NCI-H187 treated with DMSO at 0.1 percent for 48 hours (cell line): ENCODE measurements at regions not wholly inside any gene's neighbourhood (a gene's known extent, or its start where the extent isn't known, plus 50 kb on each side); places are given as distances from the start of the nearest gene placed in this dataset.

Experiments
- DNase-seq: peaks from one replicate; lab custom pipeline; 2025; lab: John Stamatoyannopoulos, UW

- DNase-seq, result no peak
Measured at GRCh38 chr1:98066911-98067310, 146.1 kb upstream of the DPYD start.

DNA sequence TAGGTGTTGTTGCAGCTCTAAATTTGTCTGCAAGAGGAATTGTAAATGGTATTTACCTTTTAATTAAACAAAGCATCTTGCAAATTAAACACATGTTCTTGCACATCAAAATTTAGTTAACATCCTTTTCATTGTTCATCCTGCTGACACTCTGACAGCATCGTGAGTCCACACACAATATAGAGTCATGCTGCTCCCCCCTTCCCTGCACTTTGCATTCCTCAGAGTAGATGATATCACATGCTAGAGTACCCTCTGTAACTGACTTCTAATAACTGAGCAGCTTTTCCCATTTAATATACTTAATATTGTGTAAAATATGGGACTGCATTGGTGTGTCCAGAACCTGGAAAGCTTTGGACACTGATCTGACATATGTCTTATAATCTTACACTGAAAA is 138.8 kb upstream of the DPYD start:
- DNase-seq, result no peak

DNA sequence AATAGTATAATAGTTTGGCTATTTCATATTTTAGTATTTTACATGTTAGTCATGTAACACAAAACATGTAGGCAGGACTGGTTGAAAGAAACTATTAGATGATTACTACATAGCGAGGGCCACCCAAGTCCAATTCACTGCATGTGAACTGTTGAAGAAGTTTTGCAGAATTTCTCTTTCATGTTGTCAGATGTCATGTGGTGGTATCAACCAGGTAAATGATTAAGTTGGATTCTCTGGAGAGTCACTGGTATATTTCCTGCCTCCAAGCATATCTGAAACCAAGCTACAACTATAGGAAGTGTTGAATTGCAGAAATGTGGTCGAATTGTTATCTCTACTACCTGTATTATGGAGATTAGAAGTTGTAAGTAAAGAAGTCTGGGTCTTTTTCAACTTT is 137.8 kb upstream of the DPYD start:
- no peak for DNase-seq

DNA sequence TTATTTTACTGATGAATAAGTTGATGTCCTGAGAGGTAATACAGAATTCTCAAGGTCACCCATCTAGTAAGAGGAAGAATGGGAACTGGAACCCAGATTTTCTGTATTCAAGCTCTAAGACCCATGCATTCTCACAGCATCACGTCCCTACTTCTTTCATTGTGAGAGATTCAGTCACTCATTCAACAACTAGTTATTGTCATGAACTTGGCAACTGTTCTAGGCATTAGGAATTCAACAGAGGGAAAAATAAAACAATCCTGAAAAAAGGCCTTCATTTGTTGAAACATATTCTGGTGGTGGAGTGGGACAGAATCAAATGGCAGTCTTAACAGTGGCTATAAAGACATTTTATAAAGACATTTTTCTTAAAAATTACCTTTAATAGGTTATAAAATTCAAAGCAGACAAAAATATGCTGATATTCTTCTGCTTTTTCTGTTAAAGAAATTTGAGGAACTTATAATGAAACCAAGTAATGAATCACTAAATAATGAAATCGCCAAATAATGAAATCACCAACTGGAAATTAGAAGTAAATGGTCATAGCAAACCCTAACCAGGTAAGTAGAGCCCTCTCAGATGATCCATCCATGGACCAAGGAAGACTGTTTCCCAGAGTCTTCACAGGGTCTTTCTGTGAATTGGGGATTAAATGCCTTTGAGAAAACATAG is 136.5 kb upstream of the DPYD start:
- no peak for DNase-seq

DNA sequence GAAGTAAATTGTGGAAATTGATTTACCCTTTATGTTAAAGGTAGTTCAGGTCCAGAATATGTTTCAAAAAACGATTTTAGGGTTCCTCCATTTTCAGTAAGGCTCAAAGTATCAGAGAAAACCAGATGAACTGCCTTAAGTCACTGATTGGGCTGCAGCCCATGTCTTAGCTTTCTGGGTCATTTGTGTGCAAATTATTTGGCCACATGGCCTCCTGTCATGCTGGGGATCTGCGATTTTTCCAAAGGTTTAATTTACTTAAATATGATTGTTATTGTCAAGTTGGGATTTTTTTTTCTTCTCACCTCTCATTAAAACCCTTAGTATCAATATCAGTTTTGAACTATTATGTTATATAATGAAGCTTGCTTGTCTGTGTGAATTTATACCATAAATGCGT is 135.9 kb upstream of the DPYD start:
- no peak for DNase-seq

DNA sequence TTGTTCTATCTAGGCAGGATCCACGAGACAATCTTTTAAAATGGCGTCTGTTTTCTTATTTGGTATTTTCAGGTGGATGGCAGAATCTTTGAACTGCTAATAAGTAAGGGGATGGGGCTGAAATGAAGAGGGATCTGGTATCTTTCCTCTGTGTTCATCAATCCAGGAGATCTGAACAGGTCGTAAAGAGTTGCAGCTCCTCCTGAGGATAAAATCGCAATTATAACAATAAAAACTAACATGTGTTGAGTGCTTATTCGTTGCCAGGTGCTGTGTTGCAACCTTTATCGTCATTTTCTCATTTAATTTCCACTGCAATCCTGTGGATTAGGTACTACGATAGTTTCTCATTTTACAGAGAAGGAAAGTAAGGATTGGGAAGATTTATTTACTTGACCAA is 134.6 kb upstream of the DPYD start:
- no peak for DNase-seq

GRCh38 chr1:98054786-98055185 is 134.0 kb upstream of the DPYD start:
- no peak for DNase-seq

GRCh38 chr1:98054367-98054701 is 133.5 kb upstream of the DPYD start:
- no peak for DNase-seq

DNA sequence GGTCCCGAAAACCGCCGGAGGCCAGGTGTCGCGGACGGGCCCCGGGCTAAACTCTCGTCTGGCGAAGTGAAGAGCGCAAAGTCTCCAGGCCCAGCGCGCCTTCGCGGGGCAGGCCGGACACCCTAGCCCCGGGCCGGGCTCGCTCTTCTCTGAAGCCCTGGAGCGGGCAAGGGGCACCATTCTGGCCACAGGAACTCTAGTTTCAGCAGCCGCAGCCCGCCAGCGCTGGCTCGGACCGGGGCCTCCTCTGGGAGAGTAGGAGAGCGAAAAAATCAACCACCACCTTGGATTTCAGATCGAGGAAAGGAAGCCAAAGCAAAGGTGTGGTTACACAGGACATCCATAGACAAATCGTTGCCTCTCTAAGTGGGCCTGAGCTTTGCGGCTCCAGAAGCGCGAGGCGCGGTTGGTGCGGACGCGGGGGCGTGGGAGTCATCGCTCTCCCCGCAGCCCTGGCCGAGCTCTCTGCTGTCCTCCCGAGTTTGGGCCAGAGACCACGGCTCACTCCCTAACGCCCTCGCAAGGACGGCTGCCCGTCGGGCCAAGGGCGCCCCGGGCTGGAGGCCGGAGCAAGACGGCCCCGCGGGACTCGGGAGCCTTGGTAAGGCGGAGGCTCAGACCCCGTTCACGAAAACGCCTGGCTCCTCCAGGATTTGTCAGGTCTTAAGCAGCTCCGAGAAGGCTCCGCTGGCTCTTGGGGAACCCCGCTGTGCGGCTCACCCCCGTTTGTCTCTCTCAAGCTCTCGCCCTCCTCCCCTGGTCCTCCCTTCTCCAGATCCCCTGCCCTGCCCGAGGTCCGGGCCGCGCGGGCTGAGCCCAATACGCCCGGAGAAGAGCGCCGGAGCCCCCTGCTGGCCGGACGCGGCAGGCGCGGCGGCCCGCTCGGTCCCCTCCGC is 132.9 kb upstream of the DPYD start:
- DNase-seq, result no peak

DNA sequence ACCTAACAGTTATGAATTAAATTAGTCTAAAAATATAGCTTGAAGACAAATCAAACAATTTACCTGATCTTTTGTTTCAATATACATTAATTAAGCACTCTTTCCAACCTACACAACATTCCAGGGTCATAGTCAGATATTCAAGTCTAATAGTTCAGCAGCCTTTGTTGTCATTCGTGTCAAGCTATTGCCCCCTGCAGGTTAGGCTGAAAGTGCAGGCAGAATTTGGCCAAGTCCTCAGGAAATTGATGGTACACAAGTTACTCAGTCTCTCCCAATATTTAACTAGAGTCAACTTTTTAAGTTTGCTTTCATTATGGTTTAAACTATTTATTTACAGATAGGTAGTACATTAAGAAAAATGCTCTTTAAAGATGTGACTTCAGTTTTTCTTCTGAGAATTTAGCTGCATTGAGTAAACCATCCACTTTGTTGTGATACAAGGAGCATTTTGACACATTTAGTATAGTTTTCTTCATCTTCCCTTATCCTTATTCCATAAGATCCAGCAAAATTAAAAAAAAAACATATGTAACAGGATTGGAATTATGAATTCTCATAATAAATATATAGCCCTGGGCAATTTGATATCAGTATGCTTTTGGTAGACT is 130.3 kb upstream of the DPYD start:
- peak; percentile 8 for DNase-seq

DNA sequence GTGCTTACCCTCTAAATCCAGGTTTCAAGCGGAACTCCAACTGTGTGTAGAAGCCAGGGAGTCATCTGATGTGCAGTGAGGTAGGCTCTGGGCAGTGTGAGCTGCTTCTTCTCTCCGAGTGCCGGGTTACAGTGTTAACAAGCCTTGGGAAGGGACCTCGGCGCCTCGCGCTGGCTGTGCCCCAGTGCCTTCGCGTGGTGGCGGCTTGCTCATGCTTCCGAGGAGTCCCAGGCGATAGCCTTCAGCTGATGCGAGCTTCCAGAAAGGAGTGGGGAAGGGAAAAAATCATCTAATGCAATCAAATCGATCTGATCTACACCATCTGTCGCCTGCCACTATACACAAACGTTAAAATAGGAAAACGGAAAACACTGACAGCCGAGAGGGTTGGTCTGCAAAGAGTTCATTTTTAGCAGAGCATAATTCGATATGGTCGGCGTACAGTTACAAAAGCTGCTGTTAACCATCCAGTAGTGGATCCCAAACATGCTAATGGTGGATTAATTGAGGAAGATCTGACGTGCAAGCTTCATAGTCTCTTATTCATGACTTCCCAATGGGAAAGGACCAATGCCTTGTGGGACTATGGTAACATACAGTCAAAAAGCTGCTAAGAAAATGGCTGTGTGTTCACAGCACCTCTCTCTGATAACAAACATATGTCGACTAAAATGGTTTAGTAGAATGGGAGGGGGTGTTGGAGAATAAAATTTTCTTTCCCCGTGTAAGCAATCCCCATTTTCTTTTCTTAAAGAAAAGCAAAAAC is 128.7 kb upstream of the DPYD start:
- DNase-seq, result no peak

DNA sequence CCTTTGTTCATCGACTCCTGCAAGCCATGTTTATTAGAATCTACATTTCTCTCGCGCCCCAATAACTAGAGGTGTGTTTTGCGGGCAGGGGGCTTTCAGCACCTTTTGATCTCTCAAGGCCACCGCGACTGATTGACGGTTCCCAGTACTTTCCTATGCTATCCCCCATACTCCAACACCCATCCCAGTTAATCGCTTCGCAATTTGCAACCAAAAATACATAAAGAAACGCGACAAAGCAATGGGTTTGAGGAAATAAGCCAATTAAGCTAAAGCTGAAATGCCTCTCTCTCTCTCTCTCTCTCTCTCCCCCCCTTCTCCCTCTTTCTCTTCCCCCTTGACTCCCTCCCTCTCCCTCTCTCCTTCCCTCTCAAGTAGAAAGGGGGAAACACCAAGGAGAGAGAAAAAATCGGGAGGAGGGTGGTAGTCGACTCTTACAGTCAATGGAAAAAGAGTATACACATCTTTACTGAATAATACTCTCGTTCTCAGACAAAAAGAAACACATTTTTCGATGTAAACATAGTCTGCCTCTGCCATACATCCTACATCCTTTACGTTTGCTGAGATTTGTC is 128.0 kb upstream of the DPYD start:
- DNase-seq, result no peak

DNA sequence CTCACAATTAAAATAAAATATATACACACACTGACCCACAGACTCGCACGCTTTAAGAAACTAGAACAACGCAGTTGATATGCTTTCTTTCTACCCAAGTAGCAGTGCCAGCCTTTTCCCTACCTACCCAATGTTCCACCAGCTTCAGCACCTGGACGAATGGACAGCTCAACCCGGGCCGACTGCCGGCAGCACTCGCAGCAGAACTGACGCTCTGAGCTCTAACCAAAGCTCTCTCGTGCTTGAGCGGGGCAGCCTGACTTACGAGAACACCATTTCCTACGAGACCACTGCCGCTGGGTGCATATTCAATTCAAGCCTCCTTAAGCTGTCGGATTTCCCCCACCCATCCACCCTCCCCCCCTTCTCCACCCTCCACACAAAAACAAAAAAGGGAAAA is 127.4 kb upstream of the DPYD start:
- no peak for DNase-seq

DNA sequence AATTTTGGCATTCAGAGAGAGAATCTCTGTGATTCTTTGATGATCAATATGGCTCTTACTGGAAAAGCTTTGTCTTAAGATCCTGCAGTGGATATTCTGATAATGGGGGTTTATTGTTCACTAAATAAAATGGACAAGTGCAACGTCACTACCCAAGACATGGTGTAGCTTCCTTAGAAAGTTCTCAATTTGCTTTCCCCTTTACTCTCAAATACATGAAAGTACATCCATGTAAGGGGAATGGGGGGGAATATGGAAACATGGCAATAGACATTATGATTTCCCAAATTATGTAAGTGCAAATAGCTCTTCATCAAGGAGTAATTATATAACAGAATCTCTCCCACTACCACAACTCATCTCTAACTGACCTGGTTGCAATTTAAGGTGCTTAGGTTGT is 126.3 kb upstream of the DPYD start:
- no peak for DNase-seq

- DNase-seq, result no peak
Measured at GRCh38 chr1:98045767-98046641, 125.2 kb upstream of the DPYD start.

- no peak for DNase-seq
Measured at GRCh38 chr1:98045211-98045766, 124.5 kb upstream of the DPYD start.

- no peak for DNase-seq
Measured at GRCh38 chr1:98044766-98045165, 123.9 kb upstream of the DPYD start.

DNA sequence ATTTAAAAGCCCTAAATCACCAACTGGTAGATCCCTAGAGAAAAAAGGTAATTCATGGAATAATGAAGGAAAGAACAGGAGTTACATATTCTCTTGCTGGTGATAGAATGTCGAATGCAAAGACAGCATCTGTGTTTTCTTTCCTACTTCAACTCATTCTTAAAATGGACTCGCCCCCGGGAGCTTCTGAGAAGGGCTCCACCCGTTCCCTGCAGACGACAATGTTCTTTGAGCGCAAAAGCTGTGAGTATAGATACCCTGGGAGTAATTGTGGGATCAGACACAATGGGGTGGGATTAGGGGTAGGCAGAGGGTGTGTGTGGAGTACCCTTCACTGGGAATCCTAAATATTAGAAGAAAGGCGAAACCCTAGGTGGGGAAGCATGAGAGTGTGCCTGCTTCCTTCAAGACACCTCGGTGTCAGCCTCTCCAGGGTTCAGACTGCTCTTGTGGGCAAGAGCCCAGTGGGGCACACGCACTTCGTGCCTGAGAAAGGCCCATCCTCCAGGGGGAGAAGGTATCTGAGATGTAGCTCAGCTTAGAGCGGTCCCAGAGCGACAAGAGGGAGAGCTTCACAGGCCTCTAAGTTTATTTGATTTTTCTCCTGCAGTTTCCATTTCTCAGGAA is 123.3 kb upstream of the DPYD start:
- DNase-seq, result no peak

GRCh38 chr1:98035602-98036002 is 114.8 kb upstream of the DPYD start:
- DNase-seq, result no peak

DNA sequence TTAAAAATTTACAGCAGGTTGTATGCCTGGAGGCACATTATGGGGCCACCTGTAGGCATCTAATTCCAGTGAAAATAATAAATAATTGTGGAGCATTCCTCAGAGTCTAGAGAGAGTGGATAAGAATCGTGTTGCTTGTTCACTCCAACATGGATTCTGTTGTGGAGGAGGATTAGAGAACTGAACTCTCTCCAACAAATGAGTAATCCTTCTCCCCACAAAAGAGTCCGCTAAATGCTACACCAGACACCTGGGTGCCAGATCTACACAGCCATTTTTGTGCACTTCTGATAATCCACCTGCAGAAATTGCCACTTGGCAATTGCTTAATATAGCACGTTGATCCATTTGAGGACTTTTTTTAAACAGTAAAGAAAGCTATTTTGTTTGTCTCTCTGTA is 113.7 kb upstream of the DPYD start:
- no peak for DNase-seq
